CD4-positive, CD25-positive, alpha-beta regulatory T cell (primary cell): ENCODE measurements at regions not wholly inside any gene's neighbourhood (a gene's known extent, or its start where the extent isn't known, plus 50 kb on each side); places are given as distances from the start of the nearest gene placed in this dataset.
"Not testable (repeated sequence)": the region's sequence is repeated elsewhere in the genome, so short reads cannot be mapped to it uniquely, and the experiment has no call there.

Experiments
- ATAC-seq, 2 donors: fragments of 150-1000 bp; cut with Tn5 transposase; one replicate each; pipeline ENCODE4 v1.10.0; 2021; ENCODE audit warnings: low read depth in 2 of 2, moderate number of reproducible peaks in 2 of 2, moderate library complexity in 1 of 2
- DNase-seq, 3 donors: peaks; one replicate each; pipeline versions ENCODE4 v3.0.0 to v3.0.0-alpha.2; 2012 to 2022; ENCODE audit warnings: mixed read lengths in 1 of 3
- H3K27ac ChIP-seq: one replicate; pipeline ENCODE4 v1.7.0; 2013; ENCODE audit warnings: mild to moderate bottlenecking, low read length; ENCODE audit not compliant: insufficient read depth, poor library complexity, severe bottlenecking
- H3K27me3 ChIP-seq: one replicate; pipeline ENCODE4 v1.7.0; 2013; ENCODE audit warnings: low read length; ENCODE audit not compliant: control insufficient read depth, insufficient read depth
- H3K36me3 ChIP-seq: one replicate; pipeline ENCODE4 v1.7.0; 2013; ENCODE audit warnings: mild to moderate bottlenecking, low read length, moderate library complexity; ENCODE audit not compliant: control insufficient read depth, insufficient read depth
- H3K4me1 ChIP-seq: 2 replicates; pipeline ENCODE4 v1.7.0; 2013; ENCODE audit warnings: mild to moderate bottlenecking, low read length; ENCODE audit not compliant: insufficient read depth, control insufficient read depth, poor library complexity, severe bottlenecking
- H3K4me3 ChIP-seq: one replicate; pipeline ENCODE4 v1.7.0; 2013; ENCODE audit warnings: low read depth, mild to moderate bottlenecking, low read length, moderate library complexity
- H3K9me3 ChIP-seq, 2 experiments: 1 replicate in 1 of 2; 2 replicates in 1 of 2; pipeline ENCODE4 v1.7.0; 2013; ENCODE audit warnings: low read length in 2 of 2, mild to moderate bottlenecking in 1 of 2, moderate library complexity in 1 of 2; ENCODE audit not compliant: control insufficient read depth in 2 of 2
- H3K27ac Mint-ChIP-seq, 3 donors: one replicate each; pipeline ENCODE4 v1.8.0; 2020 to 2022; ENCODE audit warnings: mild to moderate bottlenecking in 3 of 3, mixed read lengths in 3 of 3, moderate library complexity in 2 of 3
- H3K27me3 Mint-ChIP-seq: one replicate; pipeline ENCODE4 v1.8.0; 2022; ENCODE audit warnings: mild to moderate bottlenecking, mixed read lengths
- H3K36me3 Mint-ChIP-seq: one replicate; pipeline ENCODE4 v1.8.0; 2020; ENCODE audit warnings: mixed read lengths
- H3K4me1 Mint-ChIP-seq, 4 donors: one replicate each; pipeline ENCODE4 v1.8.0; 2020 to 2022; ENCODE audit warnings: mixed read lengths in 4 of 4, mild to moderate bottlenecking in 1 of 4
- H3K4me3 Mint-ChIP-seq, 4 donors: one replicate each; pipeline ENCODE4 v1.8.0; 2020 to 2022; ENCODE audit warnings: mild to moderate bottlenecking in 4 of 4, mixed read lengths in 4 of 4, moderate library complexity in 3 of 4
- H3K9me3 Mint-ChIP-seq, 7 donors: one replicate each; pipeline ENCODE4 v1.8.0; 2020 to 2022; ENCODE audit warnings: mixed read lengths in 7 of 7, mild to moderate bottlenecking in 3 of 7, moderate library complexity in 2 of 7

DNA sequence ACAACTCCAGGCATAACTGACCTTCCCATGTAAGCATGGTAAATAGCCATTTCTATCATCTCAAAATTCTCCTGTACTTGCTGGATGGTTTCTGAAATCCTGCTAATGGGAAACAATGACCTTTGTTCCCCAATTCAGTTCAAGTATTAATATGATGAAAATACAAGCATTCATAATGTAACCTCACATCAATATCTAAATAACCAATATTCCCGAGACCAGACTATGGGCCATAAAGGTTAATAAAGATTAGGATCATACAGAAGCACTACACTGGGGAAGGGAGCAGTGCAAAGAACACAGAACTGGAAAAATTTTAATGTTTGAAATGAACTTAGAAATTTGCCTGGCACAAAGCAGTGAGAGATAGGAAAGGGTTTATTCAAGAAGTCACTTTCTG is 151.3 kb upstream of the SETMAR start:
- Histone ChIP-seq H3K27me3 (no peaks in the 10 kb centered on the region), H3K4me3 (no peak overlapping the region), H3K36me3 (no peaks in the 10 kb centered on the region), H3K4me1 (no peaks in the 10 kb centered on the region), H3K9me3 (peaks cover 0 to 2% of the 10 kb centered on the region in 2 experiments), H3K27ac (no peak overlapping the region)
- Mint-ChIP-seq H3K36me3 (no peaks in the 10 kb centered on the region), H3K9me3 (peaks cover 0 to 2% (median 0%) of the 10 kb centered on the region in 7 donors), H3K4me1 (no peaks in the 10 kb centered on the region), H3K27me3 (no peaks in the 10 kb centered on the region), H3K27ac (no peak overlapping the region), H3K4me3 (no peak overlapping the region)
- DNase-seq = no peak
- no peak for ATAC-seq

DNA sequence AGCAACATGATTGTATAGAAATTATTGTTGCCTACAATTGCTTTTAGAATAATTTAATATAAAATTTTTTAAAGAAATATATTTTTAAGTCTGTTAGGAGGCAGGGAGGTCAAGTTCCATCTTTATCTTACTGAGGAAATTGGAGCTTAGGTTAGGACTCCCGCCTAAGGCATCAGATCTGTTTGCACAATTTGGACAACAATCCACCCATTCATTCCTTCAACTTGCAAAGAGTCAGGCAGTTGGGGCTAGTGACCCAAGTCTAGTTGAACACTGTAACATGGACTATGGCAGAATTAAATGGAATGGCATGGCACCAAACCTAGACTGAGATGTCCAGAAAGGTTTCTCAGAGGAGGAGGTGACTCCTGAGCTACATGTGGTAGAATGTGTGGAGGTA is 149.4 kb upstream of the SETMAR start:
- no peak overlapping the region for H3K27ac Mint-ChIP-seq
- Histone ChIP-seq H3K27me3 (no peaks in the 10 kb centered on the region), H3K4me1 (no peaks in the 10 kb centered on the region), H3K27ac (no peak overlapping the region), H3K36me3 (no peaks in the 10 kb centered on the region), H3K4me3 (no peak overlapping the region), H3K9me3 (peaks cover 0 to 2% of the 10 kb centered on the region in 2 experiments)
- no peaks in the 10 kb centered on the region for H3K27me3 Mint-ChIP-seq
- DNase-seq (no peak), ATAC-seq (no peak)
- no peaks in the 10 kb centered on the region for H3K36me3 Mint-ChIP-seq
- H3K4me3 Mint-ChIP-seq = no peak overlapping the region
- no peaks in the 10 kb centered on the region for H3K4me1 Mint-ChIP-seq
- peaks cover 0 to 3% (median 0%) of the 10 kb centered on the region in 7 donors for H3K9me3 Mint-ChIP-seq

DNA sequence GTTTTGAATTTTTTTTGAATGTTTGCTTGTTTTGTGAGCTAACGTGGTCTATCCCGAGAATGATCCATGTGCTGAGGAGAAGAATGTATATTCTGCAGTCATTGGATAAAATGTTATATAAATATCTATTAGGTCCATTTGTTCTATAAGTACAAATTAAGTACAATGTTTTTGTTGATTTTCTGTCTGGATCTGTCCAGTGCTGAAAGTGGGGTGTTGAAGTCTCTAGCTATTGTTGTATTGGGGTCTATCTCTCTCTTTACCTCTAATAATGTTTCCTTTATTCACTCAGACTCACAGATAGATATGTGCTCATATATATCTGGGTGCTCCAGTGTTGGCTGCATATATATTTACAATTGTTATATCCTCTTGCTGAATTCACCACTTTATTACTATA is 144.8 kb upstream of the SETMAR start:
- Histone ChIP-seq H3K27ac (no peak overlapping the region), H3K9me3 (no peaks in the 10 kb centered on the region), H3K4me1 (no peaks in the 10 kb centered on the region), H3K27me3 (no peaks in the 10 kb centered on the region), H3K36me3 (no peaks in the 10 kb centered on the region), H3K4me3 (no peak overlapping the region)
- no peak overlapping the region for H3K27ac Mint-ChIP-seq
- no peaks in the 10 kb centered on the region for H3K27me3 Mint-ChIP-seq
- H3K9me3 Mint-ChIP-seq = peaks cover 0 to 3% (median under 1%) of the 10 kb centered on the region in 7 donors
- ATAC-seq (no peak), DNase-seq (no peak)
- H3K36me3 Mint-ChIP-seq = peaks cover under 1% of the 10 kb centered on the region
- no peaks in the 10 kb centered on the region for H3K4me1 Mint-ChIP-seq
- no peak overlapping the region for H3K4me3 Mint-ChIP-seq

- Mint-ChIP-seq H3K4me3 (no peak overlapping the region), H3K9me3 (peaks cover 0 to 7% (median 4%) of the 10 kb centered on the region in 7 donors), H3K27me3 (no peaks in the 10 kb centered on the region), H3K4me1 (no peaks in the 10 kb centered on the region), H3K36me3 (peaks cover 5% of the 10 kb centered on the region), H3K27ac (no peak overlapping the region)
- H3K27ac ChIP-seq = no peak overlapping the region
- no peak for DNase-seq
- H3K36me3 ChIP-seq = no peaks in the 10 kb centered on the region
- H3K27me3 ChIP-seq = no peaks in the 10 kb centered on the region
- H3K4me1 ChIP-seq = no peaks in the 10 kb centered on the region
- ATAC-seq = no peak
- no peak overlapping the region for H3K4me3 ChIP-seq
- no peaks in the 10 kb centered on the region for H3K9me3 ChIP-seq
Observed at GRCh38 chr3:4162096-4162495, 141.1 kb upstream of the SETMAR start.

DNA sequence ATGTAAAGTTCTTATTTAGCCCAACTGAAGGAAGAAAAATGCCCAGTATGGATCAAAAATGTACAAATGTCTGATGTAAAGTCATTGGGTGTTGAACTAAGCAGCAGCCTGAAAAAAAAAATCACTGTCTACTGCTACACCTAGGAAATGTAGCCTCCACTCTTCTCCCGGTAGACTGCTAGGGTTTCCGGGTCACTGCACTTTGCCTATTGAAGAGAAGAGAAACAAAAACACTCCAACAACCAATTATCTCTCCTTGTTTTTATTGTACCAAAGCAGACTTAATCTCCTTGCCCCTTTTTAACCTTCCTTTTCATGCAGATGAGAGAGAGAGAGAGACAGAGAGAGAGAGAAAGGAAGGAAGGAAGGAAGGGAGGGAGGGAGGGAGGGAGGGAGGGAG is 140.2 kb upstream of the SETMAR start:
- no peak overlapping the region for H3K27ac Mint-ChIP-seq
- Histone ChIP-seq H3K27ac (no peak overlapping the region), H3K27me3 (no peaks in the 10 kb centered on the region), H3K4me1 (no peaks in the 10 kb centered on the region), H3K36me3 (no peaks in the 10 kb centered on the region), H3K4me3 (no peak overlapping the region), H3K9me3 (no peaks in the 10 kb centered on the region)
- no peaks in the 10 kb centered on the region for H3K4me1 Mint-ChIP-seq
- DNase-seq = no peak
- H3K27me3 Mint-ChIP-seq = no peaks in the 10 kb centered on the region
- no peak for ATAC-seq
- H3K4me3 Mint-ChIP-seq = no peak overlapping the region
- peaks cover 5% of the 10 kb centered on the region for H3K36me3 Mint-ChIP-seq
- peaks cover 0 to 7% (median 4%) of the 10 kb centered on the region in 7 donors for H3K9me3 Mint-ChIP-seq

DNA sequence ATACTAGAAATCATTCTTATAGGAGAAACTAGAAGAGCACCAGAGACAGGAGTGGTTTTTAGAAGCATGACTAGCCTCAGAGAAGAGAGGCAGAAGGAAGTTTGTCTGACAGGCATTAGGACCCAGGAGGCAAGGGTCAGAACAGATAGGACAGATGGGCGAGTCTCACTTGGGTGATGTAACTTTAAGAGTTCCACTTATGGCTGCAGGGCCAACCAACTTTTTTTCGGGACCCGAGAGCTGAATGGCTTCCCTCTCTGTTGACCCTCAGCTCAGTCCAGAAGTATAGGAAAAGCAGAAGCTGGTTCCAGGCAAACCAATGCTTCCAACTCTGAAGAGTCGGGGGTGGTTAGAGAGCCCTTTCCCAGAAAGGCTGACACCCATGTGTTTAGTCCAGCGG is 136.6 kb upstream of the SETMAR start:
- Mint-ChIP-seq H3K36me3 (peaks cover 5% of the 10 kb centered on the region), H3K9me3 (peaks cover 0 to 5% (median 3%) of the 10 kb centered on the region in 7 donors), H3K27me3 (no peaks in the 10 kb centered on the region), H3K27ac (no peak overlapping the region), H3K4me1 (no peaks in the 10 kb centered on the region), H3K4me3 (no peak overlapping the region)
- no peak for ATAC-seq
- Histone ChIP-seq H3K9me3 (no peaks in the 10 kb centered on the region), H3K27me3 (no peaks in the 10 kb centered on the region), H3K4me1 (no peaks in the 10 kb centered on the region), H3K36me3 (no peaks in the 10 kb centered on the region), H3K27ac (no peak overlapping the region), H3K4me3 (no peak overlapping the region)
- no peak for DNase-seq

DNA sequence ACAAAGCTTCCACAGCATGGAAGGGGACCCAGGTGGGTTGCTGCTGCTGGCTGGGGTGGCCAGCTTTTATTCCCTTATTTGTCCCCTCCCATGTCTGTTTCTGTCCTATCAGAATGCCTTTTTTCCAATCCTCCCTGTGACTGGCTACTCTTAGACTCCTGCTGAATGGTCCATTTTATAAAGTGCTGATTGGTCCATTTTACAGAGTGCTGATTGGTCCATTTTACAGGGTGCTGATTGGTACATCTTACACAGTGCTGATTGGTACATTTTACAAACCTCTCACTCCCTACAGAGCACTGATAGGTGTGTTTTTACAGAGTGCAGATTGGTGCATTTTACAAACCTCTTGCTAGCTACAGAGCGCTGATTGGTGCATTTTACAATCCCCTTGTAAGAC is 135.9 kb upstream of the SETMAR start:
- not testable (repeated sequence) for H3K27me3 Mint-ChIP-seq, DNase-seq, H3K4me3 ChIP-seq, H3K36me3 ChIP-seq, H3K4me3 Mint-ChIP-seq, H3K27ac ChIP-seq, H3K4me1 ChIP-seq, H3K9me3 Mint-ChIP-seq, H3K9me3 ChIP-seq, H3K36me3 Mint-ChIP-seq, ATAC-seq, H3K27ac Mint-ChIP-seq, H3K27me3 ChIP-seq, H3K4me1 Mint-ChIP-seq

GRCh38 chr3:4174791-4175190 is 128.4 kb upstream of the SETMAR start:
- no peaks in the 10 kb centered on the region for H3K36me3 ChIP-seq
- H3K4me1 Mint-ChIP-seq = no peaks in the 10 kb centered on the region
- H3K27ac ChIP-seq = no peak overlapping the region
- ATAC-seq (no peak), DNase-seq (no peak)
- peaks cover 9% of the 10 kb centered on the region for H3K27me3 Mint-ChIP-seq
- no peaks in the 10 kb centered on the region for H3K36me3 Mint-ChIP-seq
- H3K27ac Mint-ChIP-seq = no peak overlapping the region
- H3K9me3 Mint-ChIP-seq = peaks cover 0 to 29% (median 10%) of the 10 kb centered on the region in 7 donors
- no peaks in the 10 kb centered on the region for H3K27me3 ChIP-seq
- no peaks in the 10 kb centered on the region for H3K4me1 ChIP-seq
- no peak overlapping the region for H3K4me3 Mint-ChIP-seq
- no peaks in the 10 kb centered on the region for H3K9me3 ChIP-seq
- H3K4me3 ChIP-seq = no peak overlapping the region
